Calu3 (cell line): ENCODE measurements at regions not wholly inside any gene's neighbourhood (a gene's known extent, or its start where the extent isn't known, plus 50 kb on each side); places are given as distances from the start of the nearest gene placed in this dataset.
A peak's percentile ranks its signal among the peaks of the same experiment; 100 is the strongest.

Experiments
- BruUV-seq: library from RNA; stranded (reverse); fragments of 400-500 nt; replicated peaks from 2 replicates; lab custom pipeline; 2021; lab: Mats Ljungman, UMichigan
- CTCF ChIA-PET: fragments of 300-600 bp; sonication (Branson Sonifier 250); formaldehyde crosslinking; loops from one replicate; lab custom pipeline; 2022; ENCODE audit warnings: antibody characterized with exemption; lab: Charles Lee
- DNase-seq: peaks from one replicate; pipeline ENCODE4 v3.0.0; 2022
- H3K27ac Mint-ChIP-seq: one replicate; pipeline ENCODE4 v1.8.0; 2022; ENCODE audit warnings: mixed read lengths; ENCODE audit not compliant: unreplicated experiment
- H3K27me3 Mint-ChIP-seq: one replicate; pipeline ENCODE4 v1.8.0; 2022; ENCODE audit warnings: mixed read lengths; ENCODE audit not compliant: unreplicated experiment
- H3K36me3 Mint-ChIP-seq: one replicate; pipeline ENCODE4 v1.8.0; 2022; ENCODE audit warnings: mild to moderate bottlenecking, moderate library complexity, mixed read lengths; ENCODE audit not compliant: insufficient read depth, unreplicated experiment
- H3K4me1 Mint-ChIP-seq: one replicate; pipeline ENCODE4 v1.8.0; 2022; ENCODE audit warnings: mild to moderate bottlenecking, low read depth, mixed read lengths; ENCODE audit not compliant: unreplicated experiment
- H3K4me3 Mint-ChIP-seq: one replicate; pipeline ENCODE4 v1.8.0; 2022; ENCODE audit warnings: mild to moderate bottlenecking, low read depth, moderate library complexity, mixed read lengths; ENCODE audit not compliant: unreplicated experiment
- H3K9me3 Mint-ChIP-seq: one replicate; pipeline ENCODE4 v1.8.0; 2022; ENCODE audit warnings: low read depth, mixed read lengths; ENCODE audit not compliant: unreplicated experiment
- intact Hi-C: fragments of 100-400 bp; cut with micrococcal nuclease; formaldehyde crosslinking; loops from one replicate; pipeline ENCODE4 v1.10.0; 2022; ENCODE audit not compliant: unreplicated experiment
- TF ChIP-seq, protein P1 (sequence below): fragments of 200-600 bp; IDR thresholded peaks from one replicate; pipeline ENCODE4 v1.8.0; 2022; ENCODE audit warnings: antibody characterized with exemption; ENCODE audit not compliant: unreplicated experiment

DNA sequence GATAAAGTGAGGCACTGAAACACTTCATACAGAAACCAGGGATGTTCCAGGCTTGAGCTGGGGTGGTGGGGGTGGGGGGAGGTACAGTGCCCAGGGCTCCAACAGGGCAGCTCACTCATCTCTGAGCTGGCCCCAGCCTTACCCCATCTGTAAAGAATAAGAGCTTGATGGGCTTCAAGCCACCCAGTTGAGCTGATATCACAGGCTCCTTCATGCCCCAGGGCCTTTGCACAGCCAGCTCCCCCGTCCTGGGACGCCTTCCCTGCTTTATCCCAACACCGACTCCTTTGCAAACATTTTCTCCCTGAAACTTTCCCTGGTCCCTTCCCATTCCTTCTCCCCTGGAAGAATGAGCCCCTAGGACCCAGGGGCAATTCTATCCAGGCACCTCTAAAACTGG, 261.7 kb downstream of the PARN start:
- H3K27me3 Mint-ChIP-seq = no peaks in the 10 kb centered on the region
- intact Hi-C loops = loop anchor here (10.0 kb wide), 1 partner anchor 64 kb away; no protein-coding TSS in a partner anchor
- BruUV-seq = no TSS peak
- TF ChIP-seq, protein P1, sequence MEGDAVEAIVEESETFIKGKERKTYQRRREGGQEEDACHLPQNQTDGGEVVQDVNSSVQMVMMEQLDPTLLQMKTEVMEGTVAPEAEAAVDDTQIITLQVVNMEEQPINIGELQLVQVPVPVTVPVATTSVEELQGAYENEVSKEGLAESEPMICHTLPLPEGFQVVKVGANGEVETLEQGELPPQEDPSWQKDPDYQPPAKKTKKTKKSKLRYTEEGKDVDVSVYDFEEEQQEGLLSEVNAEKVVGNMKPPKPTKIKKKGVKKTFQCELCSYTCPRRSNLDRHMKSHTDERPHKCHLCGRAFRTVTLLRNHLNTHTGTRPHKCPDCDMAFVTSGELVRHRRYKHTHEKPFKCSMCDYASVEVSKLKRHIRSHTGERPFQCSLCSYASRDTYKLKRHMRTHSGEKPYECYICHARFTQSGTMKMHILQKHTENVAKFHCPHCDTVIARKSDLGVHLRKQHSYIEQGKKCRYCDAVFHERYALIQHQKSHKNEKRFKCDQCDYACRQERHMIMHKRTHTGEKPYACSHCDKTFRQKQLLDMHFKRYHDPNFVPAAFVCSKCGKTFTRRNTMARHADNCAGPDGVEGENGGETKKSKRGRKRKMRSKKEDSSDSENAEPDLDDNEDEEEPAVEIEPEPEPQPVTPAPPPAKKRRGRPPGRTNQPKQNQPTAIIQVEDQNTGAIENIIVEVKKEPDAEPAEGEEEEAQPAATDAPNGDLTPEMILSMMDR = no peak
- no peak overlapping the region for H3K27ac Mint-ChIP-seq
- no peak for DNase-seq
- H3K9me3 Mint-ChIP-seq = no peaks in the 10 kb centered on the region
- H3K4me1 Mint-ChIP-seq = peaks cover 23% of the 10 kb centered on the region
- H3K4me3 Mint-ChIP-seq = no peak overlapping the region
- H3K36me3 Mint-ChIP-seq = peaks cover 16% of the 10 kb centered on the region
- CTCF ChIA-PET = no interaction called here

GRCh38 chr16:14366974-14367707, 262.9 kb downstream of the PARN start:
- no peaks in the 10 kb centered on the region for H3K27me3 Mint-ChIP-seq
- H3K4me1 Mint-ChIP-seq = peaks cover 23% of the 10 kb centered on the region
- H3K4me3 Mint-ChIP-seq = no peak overlapping the region
- peaks cover 16% of the 10 kb centered on the region for H3K36me3 Mint-ChIP-seq
- CTCF ChIA-PET = interaction anchor here (0.6 to 0.7 kb wide), 3 partner anchors 11 to 61 kb away, joined by 3 to 6 read pairs (median 4); no protein-coding TSS in a partner anchor
- intact Hi-C loops = loop anchor here (10.0 kb wide), 1 partner anchor 62 kb away; no protein-coding TSS in a partner anchor
- TF ChIP-seq, protein P1 = no peak
- BruUV-seq = no TSS peak
- H3K9me3 Mint-ChIP-seq = no peaks in the 10 kb centered on the region
- no peak overlapping the region for H3K27ac Mint-ChIP-seq
- DNase-seq = no peak

DNA sequence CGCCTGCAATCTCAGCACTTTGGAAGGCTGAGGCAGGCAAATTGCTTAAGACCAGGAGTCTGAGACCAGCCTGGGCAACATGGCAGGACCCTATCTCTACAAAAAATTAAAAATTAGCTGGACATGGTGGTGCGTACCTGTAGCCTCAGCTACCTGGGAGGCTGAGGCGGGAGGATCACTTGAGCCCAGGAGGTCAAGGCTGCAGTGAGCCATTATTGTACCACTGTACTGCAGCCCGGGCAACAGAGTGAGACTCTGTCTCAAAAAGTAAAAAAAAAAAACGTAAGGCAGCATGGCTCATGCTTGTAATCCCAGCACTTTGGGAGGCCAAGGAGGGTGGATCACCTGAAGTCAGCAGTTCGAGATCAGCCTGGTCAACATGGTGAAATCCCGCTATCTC, 263.6 kb downstream of the PARN start:
- peaks cover 16% of the 10 kb centered on the region for H3K36me3 Mint-ChIP-seq

GRCh38 chr16:14365200-14365851, 264.7 kb downstream of the PARN start:
- Mint-ChIP-seq H3K36me3 (peaks cover 16% of the 10 kb centered on the region), H3K9me3 (no peaks in the 10 kb centered on the region), H3K27me3 (no peaks in the 10 kb centered on the region), H3K4me1 (peaks cover 17% of the 10 kb centered on the region), H3K27ac (peak overlapping the region; percentile 65), H3K4me3 (no peak overlapping the region)
- no TSS peak for BruUV-seq
- TF ChIP-seq, protein P1 = no peak
- CTCF ChIA-PET = no interaction called here
- intact Hi-C loops = loop anchor here (10.0 kb wide), 1 partner anchor 61 kb away; no protein-coding TSS in a partner anchor
- DNase-seq = no peak

More for the DNA sequence above, 263.6 kb downstream of the PARN start:
- no peaks in the 10 kb centered on the region for H3K27me3 Mint-ChIP-seq
- TF ChIP-seq, protein P1 = no peak
- CTCF ChIA-PET = interaction anchor here (0.7 kb wide), 1 partner anchor 62 kb away, joined by 3 read pairs; no protein-coding TSS in a partner anchor
- no peak overlapping the region for H3K27ac Mint-ChIP-seq
- no peaks in the 10 kb centered on the region for H3K9me3 Mint-ChIP-seq
- no peak for DNase-seq
- H3K4me1 Mint-ChIP-seq = peaks cover 23% of the 10 kb centered on the region
- BruUV-seq = no TSS peak
- intact Hi-C loops = loop anchor here (10.0 kb wide), 1 partner anchor 62 kb away; no protein-coding TSS in a partner anchor
- H3K4me3 Mint-ChIP-seq = no peak overlapping the region
